ENCODE measurements at regions not wholly inside any gene's neighbourhood (a gene's known extent, or its start where the extent isn't known, plus 50 kb on each side); places are given as distances from the start of the nearest gene placed in this dataset.

DNA sequence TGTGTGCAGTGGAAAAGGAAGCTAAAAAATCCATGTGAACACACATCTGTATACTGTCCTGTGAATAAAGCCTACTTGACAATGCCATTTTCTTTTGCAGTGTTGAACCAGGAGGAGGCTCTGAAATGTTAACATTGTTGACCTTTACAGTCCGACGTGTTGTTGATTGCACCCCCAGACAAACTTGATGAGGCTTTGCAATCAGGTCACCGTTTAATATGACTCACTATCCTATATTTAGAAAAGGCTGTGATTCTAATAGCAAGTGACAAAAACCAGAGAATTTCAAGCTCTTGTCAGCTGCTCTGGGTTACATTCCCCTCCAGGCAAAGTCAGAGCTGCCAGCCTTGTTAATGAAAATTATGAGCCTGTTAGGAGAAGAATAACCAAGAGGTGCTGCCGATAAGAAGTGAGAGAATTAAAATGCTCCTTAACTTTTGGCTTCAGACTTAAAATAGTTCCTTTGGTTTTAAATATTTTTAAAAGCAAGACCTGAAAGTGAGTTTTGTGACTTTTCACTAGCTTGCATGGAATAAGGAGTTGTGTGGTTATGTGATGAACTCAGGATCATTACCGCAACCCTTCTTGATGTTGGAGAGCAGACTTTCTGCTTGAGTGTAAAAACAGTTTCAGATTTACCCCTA is 162.1 kb downstream of the QPCT start:
- Histone ChIP-seq H3K27me3 (ENCODE audit: insufficient read depth, low read depth) (no peaks in the 10 kb centered on the region), H3K27ac (no peak overlapping the region), H3K4me1 (replicated peaks; ENCODE audit: insufficient read depth) (no peaks in the 10 kb centered on the region), H3K9me3 (ENCODE audit: insufficient read depth, low read depth) (0 out of 2 replicates have a peak, but pooled peaks cover 4% of the 10 kb centered on the region), H3K36me3 (ENCODE audit: low read depth) (no peaks in the 10 kb centered on the region), H3K4me2 (no peak overlapping the region), H3K4me3 (no peak overlapping the region), H4K20me1 (ENCODE audit: insufficient read depth) (no peaks in the 10 kb centered on the region), H2AFZ (no peak overlapping the region), H3F3A (ENCODE audit: insufficient read depth, low read depth) (no peaks in the 10 kb centered on the region), H3K79me2 (ENCODE audit: low read depth) (no peaks in the 10 kb centered on the region), H3K9me2 (ENCODE audit: insufficient read depth) (no peaks in the 10 kb centered on the region)
- CTCF ChIA-PET: no interaction called here
- TF ChIP-seq, protein P1, sequence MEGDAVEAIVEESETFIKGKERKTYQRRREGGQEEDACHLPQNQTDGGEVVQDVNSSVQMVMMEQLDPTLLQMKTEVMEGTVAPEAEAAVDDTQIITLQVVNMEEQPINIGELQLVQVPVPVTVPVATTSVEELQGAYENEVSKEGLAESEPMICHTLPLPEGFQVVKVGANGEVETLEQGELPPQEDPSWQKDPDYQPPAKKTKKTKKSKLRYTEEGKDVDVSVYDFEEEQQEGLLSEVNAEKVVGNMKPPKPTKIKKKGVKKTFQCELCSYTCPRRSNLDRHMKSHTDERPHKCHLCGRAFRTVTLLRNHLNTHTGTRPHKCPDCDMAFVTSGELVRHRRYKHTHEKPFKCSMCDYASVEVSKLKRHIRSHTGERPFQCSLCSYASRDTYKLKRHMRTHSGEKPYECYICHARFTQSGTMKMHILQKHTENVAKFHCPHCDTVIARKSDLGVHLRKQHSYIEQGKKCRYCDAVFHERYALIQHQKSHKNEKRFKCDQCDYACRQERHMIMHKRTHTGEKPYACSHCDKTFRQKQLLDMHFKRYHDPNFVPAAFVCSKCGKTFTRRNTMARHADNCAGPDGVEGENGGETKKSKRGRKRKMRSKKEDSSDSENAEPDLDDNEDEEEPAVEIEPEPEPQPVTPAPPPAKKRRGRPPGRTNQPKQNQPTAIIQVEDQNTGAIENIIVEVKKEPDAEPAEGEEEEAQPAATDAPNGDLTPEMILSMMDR (conservative IDR thresholded peaks at IDR 0.05): no peak
- no peak for TF ChIP-seq EZH2 (IDR thresholded peaks at IDR 0.05; ENCODE audit: low read depth)
- intact Hi-C loops (cut with micrococcal nuclease; ENCODE audit: unreplicated experiment): no loop called here
- POLR2A ChIA-PET (ENCODE audit: unreplicated experiment): no interaction called here
- no TSS peak for BruUV-seq (replicated peaks)
- no peak for DNase-seq

DNA sequence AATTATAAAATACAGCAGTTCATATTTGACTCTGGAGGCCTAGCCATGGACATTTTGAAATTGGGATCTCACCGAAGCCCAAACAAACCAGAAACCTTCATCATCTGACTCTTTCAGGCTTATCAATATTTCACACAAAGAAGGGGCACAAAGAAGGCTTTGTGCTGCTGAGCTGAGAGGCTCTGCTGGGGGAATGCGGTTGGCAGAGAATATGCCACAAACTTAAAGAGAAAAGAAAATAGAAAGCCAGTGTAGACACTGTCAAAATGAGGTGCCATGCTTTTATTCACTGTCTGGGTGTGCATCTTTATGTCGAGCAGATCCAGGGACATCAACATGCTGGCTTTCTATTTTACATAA is 162.6 kb downstream of the QPCT start:
- H4K20me1 ChIP-seq (ENCODE audit: insufficient read depth): no peaks in the 10 kb centered on the region
- H3K36me3 ChIP-seq (ENCODE audit: low read depth): no peaks in the 10 kb centered on the region
- intact Hi-C loops (cut with micrococcal nuclease; ENCODE audit: unreplicated experiment): no loop called here
- no peak for DNase-seq
- H3F3A ChIP-seq (ENCODE audit: insufficient read depth, low read depth): no peaks in the 10 kb centered on the region
- no peaks in the 10 kb centered on the region for H3K79me2 ChIP-seq (ENCODE audit: low read depth)
- POLR2A ChIA-PET (ENCODE audit: unreplicated experiment): no interaction called here
- no peak overlapping the region for H3K27ac ChIP-seq
- H3K9me3 ChIP-seq (ENCODE audit: insufficient read depth, low read depth): 0 out of 2 replicates have a peak, but pooled peaks cover 4% of the 10 kb centered on the region
- BruUV-seq (replicated peaks): no TSS peak
- H2AFZ ChIP-seq: no peak overlapping the region
- no peaks in the 10 kb centered on the region for H3K9me2 ChIP-seq (ENCODE audit: insufficient read depth)
- H3K27me3 ChIP-seq (ENCODE audit: insufficient read depth, low read depth): no peaks in the 10 kb centered on the region
- H3K4me3 ChIP-seq: no peak overlapping the region
- H3K4me2 ChIP-seq: no peak overlapping the region
- no peak for TF ChIP-seq EZH2 (IDR thresholded peaks at IDR 0.05; ENCODE audit: low read depth)
- TF ChIP-seq, protein P1 (conservative IDR thresholded peaks at IDR 0.05): no peak
- CTCF ChIA-PET: no interaction called here
- no peaks in the 10 kb centered on the region for H3K4me1 ChIP-seq (replicated peaks; ENCODE audit: insufficient read depth)

DNA sequence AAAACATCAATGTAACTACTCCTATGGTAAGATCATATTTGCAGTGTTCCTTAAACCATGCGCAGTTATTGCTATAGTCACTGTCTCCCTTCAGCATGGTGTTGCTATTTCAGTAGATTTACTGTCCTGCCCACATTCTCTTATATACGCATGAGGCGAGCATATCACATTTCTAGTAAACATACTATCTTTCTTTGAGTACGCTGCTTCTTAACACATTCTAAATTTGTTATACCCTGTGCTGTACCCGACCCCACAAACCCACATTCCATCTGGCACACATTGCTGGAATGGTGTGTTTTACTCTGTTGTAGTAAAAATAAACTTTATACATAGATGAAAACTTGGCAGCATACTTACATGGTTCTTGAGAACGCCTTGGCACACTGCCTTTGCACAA is 163.3 kb downstream of the QPCT start:
- H3F3A ChIP-seq (ENCODE audit: insufficient read depth, low read depth): no peaks in the 10 kb centered on the region
- no peak overlapping the region for H3K27ac ChIP-seq
- no peaks in the 10 kb centered on the region for H3K4me1 ChIP-seq (replicated peaks; ENCODE audit: insufficient read depth)
- no peak for TF ChIP-seq EZH2 (IDR thresholded peaks at IDR 0.05; ENCODE audit: low read depth)
- TF ChIP-seq, protein P1 (conservative IDR thresholded peaks at IDR 0.05): no peak
- no peak for DNase-seq
- 0 out of 2 replicates have a peak, but pooled peaks cover 4% of the 10 kb centered on the region for H3K9me3 ChIP-seq (ENCODE audit: insufficient read depth, low read depth)
- H3K79me2 ChIP-seq (ENCODE audit: low read depth): no peaks in the 10 kb centered on the region
- H3K9me2 ChIP-seq (ENCODE audit: insufficient read depth): no peaks in the 10 kb centered on the region
- CTCF ChIA-PET: no interaction called here
- no peaks in the 10 kb centered on the region for H3K27me3 ChIP-seq (ENCODE audit: insufficient read depth, low read depth)
- no peak overlapping the region for H3K4me3 ChIP-seq
- H3K36me3 ChIP-seq (ENCODE audit: low read depth): no peaks in the 10 kb centered on the region
- BruUV-seq (replicated peaks): no TSS peak
- H4K20me1 ChIP-seq (ENCODE audit: insufficient read depth): no peaks in the 10 kb centered on the region
- no peak overlapping the region for H3K4me2 ChIP-seq
- POLR2A ChIA-PET (ENCODE audit: unreplicated experiment): no interaction called here
- intact Hi-C loops (cut with micrococcal nuclease; ENCODE audit: unreplicated experiment): no loop called here
- no peak overlapping the region for H2AFZ ChIP-seq
